SU-DHL-6 (cell line): ENCODE measurements at regions not wholly inside any gene's neighbourhood (a gene's known extent, or its start where the extent isn't known, plus 50 kb on each side); places are given as distances from the start of the nearest gene placed in this dataset.

Source experiments
- H2AFZ ChIP-seq: fragments of 200-600 bp; sonication (generic); 2 replicates; pipeline ENCODE4 v1.6.1; 2014; ENCODE audit warnings: low read depth, mild to moderate bottlenecking, moderate library complexity, mixed read lengths, antibody characterized with exemption, low read length; ENCODE audit not compliant: severe bottlenecking
- H3F3A ChIP-seq: fragments of 200-600 bp; shearing (Covaris generic); 2 replicates; pipeline ENCODE4 v1.6.0; 2016; ENCODE audit warnings: antibody characterized with exemption, mild to moderate bottlenecking; ENCODE audit not compliant: insufficient read depth
- H3K27ac ChIP-seq: fragments of 200-600 bp; sonication (generic); 2 replicates; pipeline ENCODE4 v1.5.1; 2016; ENCODE audit warnings: low read depth, mild to moderate bottlenecking, low read length, moderate library complexity, mixed read lengths
- H3K27me3 ChIP-seq: fragments of 200-600 bp; sonication (generic), shearing (Covaris generic); 2 replicates; pipeline ENCODE4 v1.6.0; 2014; ENCODE audit warnings: mild to moderate bottlenecking, low read length
- H3K36me3 ChIP-seq: fragments of 200-600 bp; sonication (generic); 2 replicates; pipeline ENCODE4 v1.6.1; 2014; ENCODE audit warnings: mild to moderate bottlenecking, low read length, mixed read lengths
- H3K4me2 ChIP-seq: fragments of 300-600, 200-600 bp; shearing (Covaris generic), sonication (generic); 2 replicates; pipeline ENCODE4 v1.6.0; 2014; ENCODE audit warnings: low read length, low read depth, mild to moderate bottlenecking; ENCODE audit not compliant: poor library complexity, severe bottlenecking
- H3K4me3 ChIP-seq: fragments of 200-600 bp; sonication (generic); 2 replicates; pipeline ENCODE4 v1.5.1; 2014; ENCODE audit warnings: antibody characterized with exemption, low read length, mild to moderate bottlenecking, mixed read lengths; ENCODE audit not compliant: insufficient read depth, poor library complexity, severe bottlenecking
- H3K79me2 ChIP-seq: fragments of 200-600 bp; sonication (generic); 2 replicates; pipeline ENCODE4 v1.6.1; 2014; ENCODE audit warnings: mild to moderate bottlenecking, low read length, moderate library complexity; ENCODE audit not compliant: insufficient read depth
- H3K9ac ChIP-seq: fragments of 200-600 bp; sonication (generic); 2 replicates; pipeline ENCODE4 v1.7.0; 2014; ENCODE audit warnings: mild to moderate bottlenecking, low read length
- H3K9me2 ChIP-seq: fragments of 200-600 bp; sonication (generic); replicated peaks from 2 replicates; pipeline ENCODE4 v1.6.1; 2014; ENCODE audit warnings: low read length; ENCODE audit not compliant: insufficient read depth
- H3K9me3 ChIP-seq: fragments of 200-600 bp; sonication (generic); 2 replicates; pipeline ENCODE4 v1.6.1; 2014; ENCODE audit warnings: low read length, mixed read lengths; ENCODE audit not compliant: insufficient read depth
- H4K20me1 ChIP-seq: fragments of 200-600 bp; sonication (generic); 2 replicates; pipeline ENCODE4 v1.6.1; 2014; ENCODE audit warnings: low read depth, mild to moderate bottlenecking, antibody characterized with exemption, low read length, moderate library complexity, mixed read lengths
- EZH2phosphoT487 ChIP-seq: fragments of 200-600 bp; sonication (generic), shearing (Covaris generic); conservative IDR thresholded peaks from 2 replicates; pipeline ENCODE4 v1.6.1; 2018; ENCODE audit warnings: mild to moderate bottlenecking, antibody characterized with exemption, low read length, moderate library complexity, mixed read lengths
- TF ChIP-seq, protein P1 (sequence below): fragments of 200-600 bp; sonication (generic); IDR thresholded peaks from one replicate; pipeline ENCODE4 v1.5.1; 2017; ENCODE audit warnings: antibody characterized with exemption, mild to moderate bottlenecking, low read length, moderate library complexity; ENCODE audit not compliant: insufficient read depth, poor library complexity, severe bottlenecking

DNA sequence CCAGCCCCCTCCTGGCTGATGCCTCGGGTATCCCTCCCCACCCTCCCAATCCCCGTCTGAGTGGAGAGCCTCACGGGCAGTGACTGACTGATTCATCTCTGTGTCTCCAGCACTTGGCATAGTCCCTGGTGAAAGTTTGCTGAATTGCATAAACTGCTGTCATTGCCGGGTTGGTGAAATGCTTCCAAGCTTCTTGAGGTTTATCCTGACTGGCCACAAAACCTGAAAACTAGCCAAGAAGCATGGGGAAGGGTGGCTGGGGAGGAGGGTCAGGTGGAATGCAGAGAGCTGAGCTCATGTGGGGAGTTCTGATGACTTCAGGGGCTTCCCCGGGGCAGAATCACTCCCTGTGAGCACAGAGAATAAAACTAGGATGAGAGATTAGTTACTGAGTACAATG, 56.9 kb upstream of the GGTA1 start:
- Histone ChIP-seq H3K9ac (no peak overlapping the region), H2AFZ (no peak overlapping the region), H3K27me3 (no peaks in the 10 kb centered on the region), H3K79me2 (no peaks in the 10 kb centered on the region), H4K20me1 (no peaks in the 10 kb centered on the region), H3K4me2 (no peak overlapping the region), H3K4me3 (no peak overlapping the region), H3K36me3 (no peaks in the 10 kb centered on the region), H3K27ac (no peak overlapping the region), H3K9me2 (no peaks in the 10 kb centered on the region), H3F3A (no peaks in the 10 kb centered on the region), H3K9me3 (no peaks in the 10 kb centered on the region)
- TF ChIP-seq, protein P1, sequence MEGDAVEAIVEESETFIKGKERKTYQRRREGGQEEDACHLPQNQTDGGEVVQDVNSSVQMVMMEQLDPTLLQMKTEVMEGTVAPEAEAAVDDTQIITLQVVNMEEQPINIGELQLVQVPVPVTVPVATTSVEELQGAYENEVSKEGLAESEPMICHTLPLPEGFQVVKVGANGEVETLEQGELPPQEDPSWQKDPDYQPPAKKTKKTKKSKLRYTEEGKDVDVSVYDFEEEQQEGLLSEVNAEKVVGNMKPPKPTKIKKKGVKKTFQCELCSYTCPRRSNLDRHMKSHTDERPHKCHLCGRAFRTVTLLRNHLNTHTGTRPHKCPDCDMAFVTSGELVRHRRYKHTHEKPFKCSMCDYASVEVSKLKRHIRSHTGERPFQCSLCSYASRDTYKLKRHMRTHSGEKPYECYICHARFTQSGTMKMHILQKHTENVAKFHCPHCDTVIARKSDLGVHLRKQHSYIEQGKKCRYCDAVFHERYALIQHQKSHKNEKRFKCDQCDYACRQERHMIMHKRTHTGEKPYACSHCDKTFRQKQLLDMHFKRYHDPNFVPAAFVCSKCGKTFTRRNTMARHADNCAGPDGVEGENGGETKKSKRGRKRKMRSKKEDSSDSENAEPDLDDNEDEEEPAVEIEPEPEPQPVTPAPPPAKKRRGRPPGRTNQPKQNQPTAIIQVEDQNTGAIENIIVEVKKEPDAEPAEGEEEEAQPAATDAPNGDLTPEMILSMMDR, result no peak
- no peak for TF ChIP-seq EZH2phosphoT487

DNA sequence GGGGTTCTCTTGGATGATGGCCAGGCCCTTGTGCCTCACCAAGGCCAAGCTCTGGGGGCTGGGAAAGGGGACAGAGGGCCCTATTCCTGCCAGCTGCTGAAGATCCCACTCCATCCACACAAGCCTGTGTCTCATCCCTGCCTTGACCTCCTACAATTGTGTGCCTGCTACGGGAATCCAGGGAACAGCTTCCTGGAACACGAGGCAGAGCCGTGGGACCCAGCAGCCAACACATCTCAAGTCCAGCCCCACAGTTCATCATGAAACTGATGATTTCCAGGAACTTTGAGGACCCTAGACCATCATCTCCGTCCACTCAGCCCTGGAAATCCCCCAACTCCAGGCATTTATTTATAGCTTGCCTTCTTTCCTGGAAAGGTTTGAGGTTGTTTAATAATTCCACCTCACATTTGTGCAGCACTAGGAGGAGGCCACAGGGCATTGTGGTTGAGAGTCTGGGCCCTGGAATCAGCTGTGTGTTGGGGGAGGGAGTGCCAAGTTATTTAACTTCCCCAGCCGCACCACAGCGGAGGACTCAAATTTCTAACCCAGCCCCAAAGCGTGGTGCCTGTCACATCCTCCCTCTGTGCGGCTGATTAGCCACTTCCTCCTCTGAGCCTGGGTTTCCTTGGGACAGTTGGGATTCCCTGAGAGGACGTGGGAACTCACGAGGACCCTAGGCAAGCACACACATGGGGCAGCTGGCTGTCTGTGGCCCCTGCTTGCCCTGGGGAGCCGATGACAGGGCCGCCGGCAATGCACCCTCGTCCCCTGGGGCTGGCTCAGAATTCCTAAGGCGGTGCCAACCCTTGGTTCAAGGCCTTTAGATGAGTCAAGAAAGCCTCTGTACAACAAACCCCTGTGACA, 58.2 kb upstream of the GGTA1 start:
- no peaks in the 10 kb centered on the region for H4K20me1 ChIP-seq
- H3K4me2 ChIP-seq, result no peak overlapping the region
- no peaks in the 10 kb centered on the region for H3K36me3 ChIP-seq
- no peaks in the 10 kb centered on the region for H3K79me2 ChIP-seq
- H3K4me3 ChIP-seq, result no peak overlapping the region
- no peaks in the 10 kb centered on the region for H3K9me3 ChIP-seq
- TF ChIP-seq, protein P1, result no peak
- TF ChIP-seq EZH2phosphoT487, result no peak
- H3K27me3 ChIP-seq, result no peaks in the 10 kb centered on the region
- H3K9me2 ChIP-seq, result no peaks in the 10 kb centered on the region
- no peaks in the 10 kb centered on the region for H3F3A ChIP-seq
- no peak overlapping the region for H3K27ac ChIP-seq
- H3K9ac ChIP-seq, result no peak overlapping the region
- H2AFZ ChIP-seq, result no peak overlapping the region

DNA sequence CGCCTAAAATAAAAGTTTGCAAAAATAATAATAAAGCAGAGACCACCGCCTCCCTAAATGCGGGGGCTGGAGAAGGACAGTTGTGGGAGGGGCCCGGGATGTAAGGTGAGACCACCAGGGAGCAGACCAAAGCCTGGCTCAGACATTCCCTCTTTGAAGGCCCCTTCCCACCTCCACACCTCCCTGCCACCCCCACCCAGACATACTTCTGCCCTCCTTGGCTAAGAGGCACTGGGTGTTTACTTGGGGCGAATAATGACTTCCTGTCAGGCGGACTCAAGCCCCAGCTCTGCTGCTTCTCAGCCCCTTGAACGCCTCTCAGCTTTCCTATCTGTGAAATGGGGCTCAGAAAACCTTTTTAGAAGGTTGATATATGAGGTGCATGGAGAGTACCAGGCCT, 58.8 kb upstream of the GGTA1 start:
- no peak overlapping the region for H3K9ac ChIP-seq
- no peak overlapping the region for H3K27ac ChIP-seq
- H3K4me2 ChIP-seq, result no peak overlapping the region
- no peaks in the 10 kb centered on the region for H4K20me1 ChIP-seq
- H2AFZ ChIP-seq, result no peak overlapping the region
- no peaks in the 10 kb centered on the region for H3K79me2 ChIP-seq
- no peaks in the 10 kb centered on the region for H3K9me3 ChIP-seq
- H3K4me3 ChIP-seq, result no peak overlapping the region
- H3K9me2 ChIP-seq, result no peaks in the 10 kb centered on the region
- no peaks in the 10 kb centered on the region for H3F3A ChIP-seq
- no peaks in the 10 kb centered on the region for H3K27me3 ChIP-seq
- no peaks in the 10 kb centered on the region for H3K36me3 ChIP-seq
- TF ChIP-seq, protein P1, result no peak
- no peak for TF ChIP-seq EZH2phosphoT487
